H9 (cell line): ENCODE measurements at regions not wholly inside any gene's neighbourhood (a gene's known extent, or its start where the extent isn't known, plus 50 kb on each side); places are given as distances from the start of the nearest gene placed in this dataset.

ENCODE experiments used
- DNase-seq: peaks from one replicate; pipeline ENCODE4 v3.0.0-alpha.2; 2017
- H2AFZ ChIP-seq: one replicate; pipeline ENCODE4 v1.6.1; 2013; ENCODE audit warnings: mild to moderate bottlenecking, low read length, control low read depth, moderate library complexity
- H2AK5ac ChIP-seq: 2 replicates; pipeline ENCODE4 v1.6.1; 2013; ENCODE audit warnings: low read length, control low read depth, mixed read lengths; ENCODE audit not compliant: insufficient read length
- H2BK120ac ChIP-seq: one replicate; pipeline ENCODE4 v1.6.1; 2013; ENCODE audit warnings: low read depth, mild to moderate bottlenecking, low read length, control low read depth, inconsistent platforms; ENCODE audit not compliant: poor library complexity, severe bottlenecking
- H2BK12ac ChIP-seq: 2 replicates; pipeline ENCODE4 v1.6.1; 2013; ENCODE audit warnings: low read length, control low read depth, mixed read lengths, low read depth; ENCODE audit not compliant: insufficient read length
- H2BK15ac ChIP-seq: 2 replicates; pipeline ENCODE4 v1.6.1; 2013; ENCODE audit warnings: low read depth, low read length, control low read depth
- H2BK20ac ChIP-seq: one replicate; pipeline ENCODE4 v1.6.1; 2013; ENCODE audit warnings: low read depth, mild to moderate bottlenecking, low read length, control low read depth, inconsistent platforms; ENCODE audit not compliant: poor library complexity, severe bottlenecking
- H2BK5ac ChIP-seq: 2 replicates; pipeline ENCODE4 v1.6.1; 2013; ENCODE audit warnings: low read length, control low read depth, mixed read lengths; ENCODE audit not compliant: insufficient read length
- H3K14ac ChIP-seq: 2 replicates; pipeline ENCODE4 v1.6.1; 2013; ENCODE audit warnings: low read length, control low read depth; ENCODE audit not compliant: insufficient read depth
- H3K18ac ChIP-seq: 2 replicates; pipeline ENCODE4 v1.6.1; 2013; ENCODE audit warnings: low read depth, mild to moderate bottlenecking, mixed read lengths, low read length, control low read depth; ENCODE audit not compliant: insufficient read length
- H3K23ac ChIP-seq: 2 replicates; pipeline ENCODE4 v1.6.1; 2013; ENCODE audit warnings: low read length, control low read depth, mixed read lengths, low read depth; ENCODE audit not compliant: insufficient read length
- H3K23me2 ChIP-seq: 2 replicates; pipeline ENCODE4 v1.6.1; 2013; ENCODE audit warnings: low read depth, mild to moderate bottlenecking, mixed read lengths, low read length, control low read depth; ENCODE audit not compliant: insufficient read length, poor library complexity, severe bottlenecking
- H3K27ac ChIP-seq: 2 replicates; pipeline ENCODE4 v1.5.1; 2013; ENCODE audit warnings: low read length, control low read depth, mixed read lengths, low read depth; ENCODE audit not compliant: insufficient read length
- H3K27me3 ChIP-seq: 2 replicates; pipeline ENCODE4 v1.6.1; 2013; ENCODE audit warnings: low read length, control low read depth, inconsistent platforms; ENCODE audit not compliant: insufficient read depth
- H3K4ac ChIP-seq: 2 replicates; pipeline ENCODE4 v1.6.1; 2013; ENCODE audit warnings: low read depth, mild to moderate bottlenecking, control low read depth, inconsistent platforms, low read length, moderate library complexity
- H3K4me1 ChIP-seq: 2 replicates; pipeline ENCODE4 v1.6.1; 2013; ENCODE audit warnings: low read length, control low read depth, inconsistent platforms; ENCODE audit not compliant: insufficient read depth
- H3K4me2 ChIP-seq: 2 replicates; pipeline ENCODE4 v1.6.1; 2013; ENCODE audit warnings: low read length, control low read depth, mixed read lengths; ENCODE audit not compliant: insufficient read length, insufficient read depth
- H3K56ac ChIP-seq: 2 replicates; pipeline ENCODE4 v1.6.1; 2013; ENCODE audit warnings: low read depth, mild to moderate bottlenecking, mixed read lengths, low read length, control low read depth; ENCODE audit not compliant: insufficient read length
- H3K79me1 ChIP-seq: 2 replicates; pipeline ENCODE4 v1.6.1; 2013; ENCODE audit warnings: low read depth, mild to moderate bottlenecking, moderate library complexity, low read length, control low read depth, inconsistent platforms; ENCODE audit not compliant: insufficient read depth, poor library complexity, severe bottlenecking
- H3K79me2 ChIP-seq: 2 replicates; pipeline ENCODE4 v1.6.1; 2013; ENCODE audit warnings: low read length, control low read depth, inconsistent platforms; ENCODE audit not compliant: insufficient read depth
- H3K9ac ChIP-seq: 2 replicates; pipeline ENCODE4 v1.6.1; 2013; ENCODE audit warnings: low read length, control low read depth, mixed read lengths; ENCODE audit not compliant: insufficient read length; ENCODE audit errors: extremely low read depth
- H3K9me3 ChIP-seq: one replicate; pipeline ENCODE4 v1.6.1; 2013; ENCODE audit warnings: low read depth, low read length, inconsistent platforms; ENCODE audit not compliant: control insufficient read depth
- H3T11ph ChIP-seq: one replicate; pipeline ENCODE4 v1.6.1; 2013; ENCODE audit warnings: mild to moderate bottlenecking, low read length, control low read depth, inconsistent platforms
- H4K20me1 ChIP-seq: one replicate; pipeline ENCODE4 v1.6.1; 2013; ENCODE audit not compliant: control insufficient read depth, insufficient read length, insufficient read depth
- H4K5ac ChIP-seq: 2 replicates; pipeline ENCODE4 v1.6.1; 2013; ENCODE audit warnings: low read depth, mild to moderate bottlenecking, mixed read lengths, low read length, control low read depth; ENCODE audit not compliant: insufficient read length
- H4K8ac ChIP-seq: replicated peaks from 2 replicates; pipeline ENCODE4 v1.6.1; 2013; ENCODE audit warnings: low read length, control low read depth, mixed read lengths, low read depth; ENCODE audit not compliant: insufficient read length
- H4K91ac ChIP-seq: 2 replicates; pipeline ENCODE4 v1.6.1; 2013; ENCODE audit warnings: low read depth, mild to moderate bottlenecking, moderate library complexity, mixed read lengths, low read length, control low read depth; ENCODE audit not compliant: insufficient read length
- H3K27ac Mint-ChIP-seq, 3 experiments: 2 replicates in 2 of 3; 3 replicates in 1 of 3; pipeline ENCODE4 v1.8.0; 2020 to 2021; ENCODE audit warnings: mixed read lengths in 3 of 3, mild to moderate bottlenecking in 1 of 3, moderate library complexity in 1 of 3
- H3K27me3 Mint-ChIP-seq: 2 replicates; pipeline ENCODE4 v1.8.0; 2021; ENCODE audit warnings: low read depth, mild to moderate bottlenecking, moderate library complexity, mixed read lengths
- H3K36me3 Mint-ChIP-seq, 3 experiments: 2 replicates in 2 of 3; 3 replicates in 1 of 3; pipeline ENCODE4 v1.8.0; 2020 to 2021; ENCODE audit warnings: low read depth in 3 of 3, mixed read lengths in 3 of 3; ENCODE audit not compliant: insufficient read depth in 1 of 3
- H3K4me1 Mint-ChIP-seq, 2 experiments: 2 replicates each; pipeline ENCODE4 v1.8.0; 2020; ENCODE audit warnings: mixed read lengths in 2 of 2
- H3K4me3 Mint-ChIP-seq, 2 experiments: 2 replicates in 1 of 2; 3 replicates in 1 of 2; pipeline ENCODE4 v1.8.0; 2020 to 2021; ENCODE audit warnings: mild to moderate bottlenecking in 2 of 2, mixed read lengths in 2 of 2, moderate library complexity in 1 of 2
- H3K9me3 Mint-ChIP-seq, 2 experiments: 2 replicates in 1 of 2; 3 replicates in 1 of 2; pipeline ENCODE4 v1.8.0; 2020; ENCODE audit warnings: mild to moderate bottlenecking in 2 of 2, mixed read lengths in 2 of 2, moderate library complexity in 1 of 2
- WGBS: extraction: QIAGEN DNeasy Blood & Tissue Kit; methylation state at CpG from one replicate; pipeline ENCODE4 v1.1.7; 2013; ENCODE audit warnings: missing lambda C conversion rate, low lambda C conversion rate, mixed read lengths; ENCODE audit not compliant: insufficient read length; ENCODE audit errors: extremely low coverage; 5-methylcytosine and 5-hydroxymethylcytosine counted together
- TF ChIP-seq, protein P1 (sequence below): fragments of 200-600 bp; sonication (generic); conservative IDR thresholded peaks from 3 replicates; pipeline ENCODE4 v1.8.0; 2021; ENCODE audit warnings: antibody characterized with exemption, mild to moderate bottlenecking

- no peak overlapping the region for H4K5ac ChIP-seq
- no peak overlapping the region for H4K8ac ChIP-seq
- H2BK15ac ChIP-seq = no peak overlapping the region
- H4K91ac ChIP-seq = no peak overlapping the region
- H2BK12ac ChIP-seq = no peak overlapping the region
- H3K18ac ChIP-seq = no peak overlapping the region
- Mint-ChIP-seq H3K27ac (no peak overlapping the region), H3K9me3 (no peaks in the 10 kb centered on the region), H3K4me3 (no peak overlapping the region), H3K4me1 (peaks cover 0 to 2% of the 10 kb centered on the region in 2 experiments; a peak in 1 of 4 replicates), H3K36me3 (0 out of 7 replicates have a peak, but pooled peaks cover 0 to 4% (median 0%) of the 10 kb centered on the region in 3 experiments), H3K27me3 (peaks cover 3% of the 10 kb centered on the region)
- no peaks in the 10 kb centered on the region for H3K27me3 ChIP-seq
- no peak overlapping the region for H3K9ac ChIP-seq
- no peak overlapping the region for H3K27ac ChIP-seq
- no peak overlapping the region for H3K23ac ChIP-seq
- no peaks in the 10 kb centered on the region for H3K23me2 ChIP-seq
- no peak overlapping the region for H3K14ac ChIP-seq
- no peak overlapping the region for H3K4ac ChIP-seq
- H2BK120ac ChIP-seq = no peak overlapping the region
- no peak overlapping the region for H2AK5ac ChIP-seq
- H3T11ph ChIP-seq = no peak overlapping the region
- no peak overlapping the region for H2AFZ ChIP-seq
- TF ChIP-seq, protein P1, sequence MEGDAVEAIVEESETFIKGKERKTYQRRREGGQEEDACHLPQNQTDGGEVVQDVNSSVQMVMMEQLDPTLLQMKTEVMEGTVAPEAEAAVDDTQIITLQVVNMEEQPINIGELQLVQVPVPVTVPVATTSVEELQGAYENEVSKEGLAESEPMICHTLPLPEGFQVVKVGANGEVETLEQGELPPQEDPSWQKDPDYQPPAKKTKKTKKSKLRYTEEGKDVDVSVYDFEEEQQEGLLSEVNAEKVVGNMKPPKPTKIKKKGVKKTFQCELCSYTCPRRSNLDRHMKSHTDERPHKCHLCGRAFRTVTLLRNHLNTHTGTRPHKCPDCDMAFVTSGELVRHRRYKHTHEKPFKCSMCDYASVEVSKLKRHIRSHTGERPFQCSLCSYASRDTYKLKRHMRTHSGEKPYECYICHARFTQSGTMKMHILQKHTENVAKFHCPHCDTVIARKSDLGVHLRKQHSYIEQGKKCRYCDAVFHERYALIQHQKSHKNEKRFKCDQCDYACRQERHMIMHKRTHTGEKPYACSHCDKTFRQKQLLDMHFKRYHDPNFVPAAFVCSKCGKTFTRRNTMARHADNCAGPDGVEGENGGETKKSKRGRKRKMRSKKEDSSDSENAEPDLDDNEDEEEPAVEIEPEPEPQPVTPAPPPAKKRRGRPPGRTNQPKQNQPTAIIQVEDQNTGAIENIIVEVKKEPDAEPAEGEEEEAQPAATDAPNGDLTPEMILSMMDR = no peak
- H3K79me2 ChIP-seq = no peaks in the 10 kb centered on the region
- no peak overlapping the region for H3K56ac ChIP-seq
- no peak overlapping the region for H2BK20ac ChIP-seq
- WGBS = no CpG with 5 or more reads among the region's 2 CpGs
- no peak overlapping the region for H2BK5ac ChIP-seq
- H4K20me1 ChIP-seq = no peaks in the 10 kb centered on the region
- H3K4me1 ChIP-seq = no peaks in the 10 kb centered on the region
- no peak overlapping the region for H3K4me2 ChIP-seq
- H3K9me3 ChIP-seq = no peaks in the 10 kb centered on the region
- DNase-seq = no peak
- H3K79me1 ChIP-seq = no peaks in the 10 kb centered on the region
Measured at GRCh38 chrX:109874548-109874947, 128.4 kb upstream of the TMEM164 start.
